ENCODE measurements at regions not wholly inside any gene's neighbourhood (a gene's known extent, or its start where the extent isn't known, plus 50 kb on each side); places are given as distances from the start of the nearest gene placed in this dataset.

- TF ChIP-seq GATA2 (IDR thresholded peaks at IDR 0.05; ENCODE audit: low read depth, low read length) (no peak), GATA3 (IDR thresholded peaks at IDR 0.05; ENCODE audit: low read depth, low read length) (no peak)
These were observed 153.7 kb downstream of the IL20RB start for GRCh38 chr3:137111497-137111896.

Measured in SH-SY5Y (cell line).